ENCODE measurements at regions not wholly inside any gene's neighbourhood (a gene's known extent, or its start where the extent isn't known, plus 50 kb on each side); places are given as distances from the start of the nearest gene placed in this dataset.

- ATAC-seq (no peak), DNase-seq (no peak)
- Histone ChIP-seq H3K27me3 (ENCODE audit: low read length) (no peaks in the 10 kb centered on the region), H2AFZ (ENCODE audit: low read length) (no peak overlapping the region), H3K9me2 (replicated peaks; ENCODE audit: low read length) (no peaks in the 10 kb centered on the region), H3K79me2 (ENCODE audit: low read length) (no peaks in the 10 kb centered on the region), H3K9ac (ENCODE audit: low read length) (no peak overlapping the region), H3F3A (ENCODE audit: low read length, unreplicated experiment) (no peaks in the 10 kb centered on the region), H3K27ac (ENCODE audit: low read length) (no peak overlapping the region), H3K4me2 (ENCODE audit: low read length) (no peak overlapping the region), H3K9me3 (ENCODE audit: low read length) (no peaks in the 10 kb centered on the region), H3K36me3 (ENCODE audit: low read depth, low read length) (no peaks in the 10 kb centered on the region), H4K20me1 (ENCODE audit: low read length) (no peaks in the 10 kb centered on the region), H3K4me1 (ENCODE audit: insufficient read depth, low read length) (no peaks in the 10 kb centered on the region), H3K4me3 (ENCODE audit: low read length) (no peak overlapping the region)
- ChIA-PET POLR2A (ENCODE audit: unreplicated experiment) (no interaction called here), CTCF (no interaction called here)
- intact Hi-C loops (cut with micrococcal nuclease): no loop called here
- TF ChIP-seq EZH2phosphoT487 (IDR thresholded peaks at IDR 0.05; ENCODE audit: borderline replicate concordance, low read length) (no peak), EZH2 (IDR thresholded peaks at IDR 0.05; ENCODE audit: low read length, unreplicated experiment) (no peak)
- BruUV-seq (replicated peaks): no TSS peak
Observed at GRCh38 chr15:35254062-35254461, 169.0 kb upstream of the NANOGP8 start.

DNA sequence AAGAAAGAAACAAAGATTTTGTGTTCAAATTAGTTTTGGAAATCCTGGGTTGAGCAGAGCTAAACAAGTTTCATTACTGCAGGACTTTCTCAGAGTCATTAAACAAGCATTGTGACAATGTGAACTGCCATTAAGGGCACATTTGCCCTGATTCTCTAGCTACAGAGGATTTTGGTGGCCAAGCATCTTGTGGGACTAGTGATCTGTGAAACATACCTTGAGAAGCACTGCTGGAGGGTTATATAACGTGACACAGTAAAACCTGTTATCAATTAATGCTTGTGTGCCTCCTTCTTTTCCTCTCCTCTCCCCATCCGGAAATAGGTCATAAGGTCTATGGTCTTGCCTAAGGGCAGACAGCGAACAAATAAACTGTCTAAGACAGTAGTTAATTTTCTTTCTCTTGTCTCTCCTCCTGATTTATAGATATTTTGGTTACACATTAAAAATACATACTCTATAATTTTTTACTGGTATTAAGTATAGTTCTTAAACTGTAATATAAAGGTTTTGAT, 167.3 kb upstream of the NANOGP8 start:
- no peaks in the 10 kb centered on the region for H3K27me3 ChIP-seq (ENCODE audit: low read length)
- TF ChIP-seq EZH2 (IDR thresholded peaks at IDR 0.05; ENCODE audit: low read length, unreplicated experiment) (no peak), CTCF (conservative IDR thresholded peaks at IDR 0.05; ENCODE audit: low read depth, low read length) (no peak), EZH2phosphoT487 (IDR thresholded peaks at IDR 0.05; ENCODE audit: borderline replicate concordance, low read length) (no peak)
- H3K9ac ChIP-seq (ENCODE audit: low read length): no peak overlapping the region
- H3K4me1 ChIP-seq (ENCODE audit: insufficient read depth, low read length): no peaks in the 10 kb centered on the region
- H3F3A ChIP-seq (ENCODE audit: low read length, unreplicated experiment): no peaks in the 10 kb centered on the region
- H3K79me2 ChIP-seq (ENCODE audit: low read length): no peaks in the 10 kb centered on the region
- H3K4me3 ChIP-seq (ENCODE audit: low read length): no peak overlapping the region
- CTCF ChIA-PET: no interaction called here
- H3K4me2 ChIP-seq (ENCODE audit: low read length): no peak overlapping the region
- no peaks in the 10 kb centered on the region for H3K9me2 ChIP-seq (replicated peaks; ENCODE audit: low read length)
- POLR2A ChIA-PET (ENCODE audit: unreplicated experiment): no interaction called here
- intact Hi-C loops (cut with micrococcal nuclease): no loop called here
- no peaks in the 10 kb centered on the region for H3K36me3 ChIP-seq (ENCODE audit: low read depth, low read length)
- no peaks in the 10 kb centered on the region for H4K20me1 ChIP-seq (ENCODE audit: low read length)
- H3K27ac ChIP-seq (ENCODE audit: low read length): no peak overlapping the region
- DNase-seq: no peak
- no peak overlapping the region for H2AFZ ChIP-seq (ENCODE audit: low read length)
- BruUV-seq (replicated peaks): no TSS peak
- no peaks in the 10 kb centered on the region for H3K9me3 ChIP-seq (ENCODE audit: low read length)
- no peak for ATAC-seq

GRCh38 chr15:35247150-35247549, 162.1 kb upstream of the NANOGP8 start:
- no TSS peak for BruUV-seq (replicated peaks)
- ChIA-PET POLR2A (ENCODE audit: unreplicated experiment) (no interaction called here), CTCF (no interaction called here)
- no peak for DNase-seq
- Histone ChIP-seq H3K36me3 (ENCODE audit: low read depth, low read length) (no peaks in the 10 kb centered on the region), H3F3A (ENCODE audit: low read length, unreplicated experiment) (no peaks in the 10 kb centered on the region), H3K4me3 (ENCODE audit: low read length) (no peak overlapping the region), H3K9me3 (ENCODE audit: low read length) (no peaks in the 10 kb centered on the region), H3K4me2 (ENCODE audit: low read length) (no peak overlapping the region), H3K27ac (ENCODE audit: low read length) (no peak overlapping the region), H3K9ac (ENCODE audit: low read length) (no peak overlapping the region), H2AFZ (ENCODE audit: low read length) (no peak overlapping the region), H3K9me2 (replicated peaks; ENCODE audit: low read length) (no peaks in the 10 kb centered on the region), H3K79me2 (ENCODE audit: low read length) (no peaks in the 10 kb centered on the region), H3K27me3 (ENCODE audit: low read length) (no peaks in the 10 kb centered on the region), H3K4me1 (ENCODE audit: insufficient read depth, low read length) (peaks cover 11% of the 10 kb centered on the region), H4K20me1 (ENCODE audit: low read length) (no peaks in the 10 kb centered on the region)
- ATAC-seq: 0 out of 2 replicates have a peak, but pooled peaks have one; percentile 19
- intact Hi-C loops (cut with micrococcal nuclease): no loop called here
- TF ChIP-seq EZH2 (IDR thresholded peaks at IDR 0.05; ENCODE audit: low read length, unreplicated experiment): no peak
- TF ChIP-seq CTCF (conservative IDR thresholded peaks at IDR 0.05; ENCODE audit: low read depth, low read length): no peak
- no peak for TF ChIP-seq EZH2phosphoT487 (IDR thresholded peaks at IDR 0.05; ENCODE audit: borderline replicate concordance, low read length)

Data from PC-3 (cell line).